GM23338 (cell line): ENCODE measurements at regions not wholly inside any gene's neighbourhood (a gene's known extent, or its start where the extent isn't known, plus 50 kb on each side); places are given as distances from the start of the nearest gene placed in this dataset.

ENCODE experiments used
- CTCF ChIP-seq, 2 experiments: fragments of 200-600 bp in 1 of 2; sonication (generic) in 1 of 2; conservative IDR thresholded peaks; 2 replicates each; pipeline versions ENCODE4 v1.5.1 to v1.6.1; 2016 to 2017; ENCODE audit warnings: antibody characterized with exemption in 2 of 2, low read depth in 2 of 2, mild to moderate bottlenecking in 2 of 2, moderate library complexity in 1 of 2
- EZH2 ChIP-seq: fragments of 200-600 bp; sonication (generic); IDR thresholded peaks from one replicate; pipeline ENCODE4 v1.8.0; 2017; ENCODE audit warnings: antibody characterized with exemption, mild to moderate bottlenecking, low read depth; ENCODE audit not compliant: unreplicated experiment
- NANOG ChIP-seq: IDR thresholded peaks from 2 replicates; pipeline ENCODE4 v1.6.1; 2016; ENCODE audit warnings: antibody characterized with exemption, borderline replicate concordance

GRCh38 chr7:121520911-121521310 is 124.8 kb upstream of the FAM3C start:
- TF ChIP-seq CTCF (conservative IDR thresholded peaks at IDR 0.05; ENCODE audit: low read depth in 2 of 2): no peak
- TF ChIP-seq NANOG: no peak
- TF ChIP-seq EZH2: no peak
